A549 (cell line): ENCODE measurements at regions not wholly inside any gene's neighbourhood (a gene's known extent, or its start where the extent isn't known, plus 50 kb on each side); places are given as distances from the start of the nearest gene placed in this dataset.

Source experiments
- CBX8 ChIP-seq: fragments of 200-600 bp; sonication (generic); IDR thresholded peaks from 2 replicates; pipeline ENCODE4 v1.6.1; 2016
- TF ChIP-seq, protein P1 (sequence below): fragments of >200 bp; sonication (Bioruptor Twin); formaldehyde crosslinking; IDR thresholded peaks from 3 replicates; pipeline ENCODE4 v1.5.1; 2016

DNA sequence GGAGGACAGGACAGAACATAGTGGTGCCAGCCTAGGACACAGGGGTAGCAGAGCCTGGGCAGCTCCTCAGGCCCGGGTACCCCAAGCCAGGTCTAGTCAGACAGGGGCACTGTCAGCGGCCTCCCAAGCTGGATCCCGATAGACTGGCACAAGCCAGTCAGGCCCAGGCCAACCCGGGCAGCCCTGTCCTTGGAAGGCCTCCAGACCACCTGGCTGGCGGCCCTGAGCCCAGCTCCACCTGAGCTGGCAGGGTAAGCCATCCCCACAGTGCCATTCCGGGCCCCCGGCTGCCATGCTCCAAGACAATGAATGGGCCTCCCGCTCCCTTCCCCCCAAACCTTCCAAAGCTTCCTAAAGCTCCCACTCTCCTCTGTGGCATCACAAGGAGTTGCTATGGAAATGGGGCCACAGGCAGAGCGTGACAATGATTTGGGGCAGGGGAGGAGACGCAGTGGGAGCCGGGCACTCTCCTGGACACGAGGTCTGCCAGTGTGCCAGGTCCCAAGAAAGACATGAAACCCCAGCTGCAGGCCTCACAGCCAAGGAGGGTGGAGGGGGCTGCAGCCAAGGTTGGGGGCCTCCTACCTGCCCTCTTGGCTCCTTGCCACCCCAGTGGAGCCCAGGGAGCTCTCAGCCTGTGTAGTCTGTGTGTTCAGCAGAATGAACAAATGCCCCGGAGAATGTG, 165.6 kb upstream of the LINGO1 start:
- TF ChIP-seq, protein P1, sequence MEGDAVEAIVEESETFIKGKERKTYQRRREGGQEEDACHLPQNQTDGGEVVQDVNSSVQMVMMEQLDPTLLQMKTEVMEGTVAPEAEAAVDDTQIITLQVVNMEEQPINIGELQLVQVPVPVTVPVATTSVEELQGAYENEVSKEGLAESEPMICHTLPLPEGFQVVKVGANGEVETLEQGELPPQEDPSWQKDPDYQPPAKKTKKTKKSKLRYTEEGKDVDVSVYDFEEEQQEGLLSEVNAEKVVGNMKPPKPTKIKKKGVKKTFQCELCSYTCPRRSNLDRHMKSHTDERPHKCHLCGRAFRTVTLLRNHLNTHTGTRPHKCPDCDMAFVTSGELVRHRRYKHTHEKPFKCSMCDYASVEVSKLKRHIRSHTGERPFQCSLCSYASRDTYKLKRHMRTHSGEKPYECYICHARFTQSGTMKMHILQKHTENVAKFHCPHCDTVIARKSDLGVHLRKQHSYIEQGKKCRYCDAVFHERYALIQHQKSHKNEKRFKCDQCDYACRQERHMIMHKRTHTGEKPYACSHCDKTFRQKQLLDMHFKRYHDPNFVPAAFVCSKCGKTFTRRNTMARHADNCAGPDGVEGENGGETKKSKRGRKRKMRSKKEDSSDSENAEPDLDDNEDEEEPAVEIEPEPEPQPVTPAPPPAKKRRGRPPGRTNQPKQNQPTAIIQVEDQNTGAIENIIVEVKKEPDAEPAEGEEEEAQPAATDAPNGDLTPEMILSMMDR, result no peak
- TF ChIP-seq CBX8, result no peak
